ENCODE measurements at regions not wholly inside any gene's neighbourhood (a gene's known extent, or its start where the extent isn't known, plus 50 kb on each side); places are given as distances from the start of the nearest gene placed in this dataset.
A peak's percentile ranks its signal among the peaks of the same experiment; 100 is the strongest.
"Not testable (repeated sequence)": the region's sequence is repeated elsewhere in the genome, so short reads cannot be mapped to it uniquely, and the experiment has no call there.

DNA sequence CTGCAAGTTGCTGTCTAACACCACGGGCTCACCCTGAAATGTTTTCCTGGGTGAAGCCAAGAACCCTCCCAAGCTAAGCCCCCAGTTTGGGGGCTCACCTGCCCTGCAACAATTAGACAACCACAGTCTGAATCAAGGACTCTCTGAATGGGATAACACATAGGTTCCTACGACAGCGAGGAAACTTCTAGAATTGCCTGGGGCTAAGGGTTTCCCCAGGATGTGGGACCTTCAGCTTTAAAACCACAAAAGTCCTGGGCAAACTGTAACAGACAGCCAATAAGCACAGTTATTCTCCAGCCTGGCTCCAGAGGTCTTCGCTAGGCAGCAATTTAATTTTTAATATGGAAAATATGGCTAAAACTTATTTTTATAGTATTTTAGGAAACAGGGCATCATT lies 162.6 kb downstream of the PRKX start:
- no peak for DNase-seq

DNA sequence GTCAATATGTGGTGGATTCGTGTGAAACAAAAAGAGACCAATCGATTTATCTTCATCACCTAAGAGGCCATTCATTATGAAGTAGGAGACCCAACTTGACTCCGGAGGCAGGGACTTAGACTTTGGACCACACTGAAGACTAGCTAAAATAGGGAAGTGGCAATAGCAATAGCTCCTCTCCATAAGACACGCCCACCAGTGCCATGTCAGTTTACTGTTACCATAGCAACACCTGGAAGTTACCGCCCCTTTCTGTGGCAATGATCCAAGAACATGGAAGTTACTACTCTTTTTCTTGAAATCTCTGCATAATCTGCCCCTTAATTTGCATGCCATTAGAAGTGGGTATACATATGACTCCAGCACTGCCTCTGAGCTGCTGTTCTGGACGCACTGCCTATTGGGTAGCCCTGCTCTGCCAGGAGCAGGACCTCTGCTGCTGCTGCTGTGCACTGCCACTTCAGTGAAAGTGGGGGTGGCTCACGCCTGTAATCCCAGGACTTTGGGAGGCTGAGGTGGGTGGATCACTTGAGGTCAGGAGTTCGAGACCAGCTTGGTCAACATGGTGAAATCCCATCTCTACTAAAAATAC lies 163.2 kb downstream of the PRKX start:
- DNase-seq: peak in 1 of 2 experiments; percentile 2

DNA sequence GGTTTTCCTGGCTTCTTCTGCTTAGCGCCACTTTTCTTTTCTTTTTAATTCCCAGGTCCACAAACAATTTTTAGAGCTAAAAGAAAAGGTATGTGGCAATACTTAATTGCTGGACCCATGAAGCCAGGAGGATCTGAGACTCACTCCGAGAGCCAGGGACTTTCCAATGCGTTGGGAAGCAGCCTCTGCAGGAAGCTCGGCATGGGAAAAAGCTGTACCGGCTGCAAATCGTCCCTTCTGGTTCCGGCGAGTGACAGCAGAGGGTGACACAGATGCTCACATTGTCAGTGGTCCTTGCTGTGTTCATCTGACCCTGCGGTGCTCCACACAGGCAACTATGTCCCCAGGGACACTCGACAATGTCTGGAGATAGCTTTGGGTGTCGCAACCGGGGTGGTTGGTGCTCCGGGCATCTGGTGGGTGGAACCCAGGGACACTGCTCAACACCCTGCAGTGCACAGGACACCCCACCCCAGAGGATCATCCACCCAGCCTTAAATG lies 164.0 kb downstream of the PRKX start:
- peak in 1 of 2 experiments; percentile 12 for DNase-seq

DNA sequence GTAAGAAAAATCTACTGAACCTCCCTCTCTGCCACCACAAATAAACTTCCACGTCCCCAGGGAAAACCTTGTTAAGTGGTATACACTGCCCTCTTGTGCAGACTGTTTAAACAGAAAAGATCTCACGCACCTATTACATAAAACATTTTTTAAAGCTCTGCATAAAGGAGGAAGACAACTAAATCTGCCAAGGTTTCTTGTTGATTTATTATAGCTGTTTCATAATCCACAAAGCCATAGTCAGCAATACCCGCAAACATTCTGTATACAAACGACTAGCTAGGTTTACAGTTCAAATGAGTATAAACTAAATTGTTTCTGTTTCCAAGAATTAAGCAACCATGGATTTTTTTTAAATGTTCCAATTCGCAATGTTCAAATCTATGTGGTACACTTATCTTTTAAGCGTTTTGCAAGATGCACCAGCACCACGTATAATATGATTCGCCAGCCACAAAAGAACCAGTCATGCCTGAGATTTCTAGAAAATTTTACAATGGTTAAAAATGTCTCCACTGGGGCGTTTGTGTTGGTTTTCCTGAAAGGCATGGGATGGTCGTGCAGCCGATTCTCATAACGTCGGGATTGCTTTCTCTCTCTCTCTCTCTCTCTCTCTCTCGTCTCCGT lies 164.6 kb downstream of the PRKX start:
- peak in 1 of 2 experiments; percentile 37 for DNase-seq

DNA sequence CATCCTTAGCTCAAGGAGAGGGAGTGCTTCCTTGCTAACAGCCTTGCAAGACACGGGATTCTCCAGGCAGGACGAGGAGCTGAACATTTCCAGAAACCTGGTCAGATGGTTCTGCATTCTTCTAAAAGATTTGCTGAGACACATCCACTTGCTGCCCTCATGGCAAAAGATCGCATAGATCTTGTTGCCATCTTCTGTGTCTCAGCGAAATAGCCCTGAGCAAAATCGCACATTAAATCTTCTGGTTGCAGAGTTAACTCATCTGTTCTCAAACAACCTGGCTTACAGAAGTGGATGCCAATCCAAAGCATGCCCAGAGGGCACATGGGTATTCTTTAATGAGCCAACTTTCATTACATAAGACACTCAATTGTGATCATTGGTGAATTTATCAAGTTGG lies 167.5 kb downstream of the PRKX start:
- no peak for DNase-seq

DNA sequence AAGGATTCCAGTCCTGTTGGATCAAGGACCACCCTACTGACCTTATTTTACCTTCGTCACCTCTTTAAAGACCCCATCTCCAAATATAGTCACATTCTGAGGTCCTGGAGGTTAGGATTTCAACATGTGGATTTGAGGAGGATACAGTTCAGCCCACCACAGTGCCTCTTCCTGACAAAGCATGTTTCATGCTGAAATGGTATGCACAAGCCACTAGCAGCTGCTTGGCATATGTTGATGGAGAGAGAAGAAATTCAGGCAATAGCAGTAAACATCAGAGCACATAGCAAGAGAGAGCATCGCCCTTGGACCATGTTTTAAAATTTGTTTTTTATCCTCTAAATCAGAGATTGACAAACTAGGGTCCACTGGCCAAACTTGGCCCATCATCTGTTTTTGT lies 172.1 kb downstream of the PRKX start:
- no peak for DNase-seq

DNA sequence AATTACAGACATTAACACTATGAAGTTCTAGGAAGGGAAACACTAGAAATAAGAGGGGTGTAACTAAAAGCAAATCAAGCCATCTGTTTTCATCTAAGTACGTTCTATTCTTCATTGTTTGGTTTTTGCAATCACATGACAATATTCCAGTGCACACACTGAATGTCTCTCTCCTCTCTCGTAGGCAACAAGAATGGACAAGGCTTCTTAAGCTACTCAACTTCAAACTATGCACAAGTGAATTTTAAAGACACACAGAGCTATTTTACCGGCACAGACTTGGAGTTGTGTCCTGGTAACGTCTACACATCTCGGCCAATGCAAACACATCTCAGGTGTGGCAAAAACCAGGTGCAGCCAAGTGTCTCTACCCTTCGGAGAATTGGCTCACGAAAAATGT lies 173.3 kb downstream of the PRKX start:
- DNase-seq: no peak

DNA sequence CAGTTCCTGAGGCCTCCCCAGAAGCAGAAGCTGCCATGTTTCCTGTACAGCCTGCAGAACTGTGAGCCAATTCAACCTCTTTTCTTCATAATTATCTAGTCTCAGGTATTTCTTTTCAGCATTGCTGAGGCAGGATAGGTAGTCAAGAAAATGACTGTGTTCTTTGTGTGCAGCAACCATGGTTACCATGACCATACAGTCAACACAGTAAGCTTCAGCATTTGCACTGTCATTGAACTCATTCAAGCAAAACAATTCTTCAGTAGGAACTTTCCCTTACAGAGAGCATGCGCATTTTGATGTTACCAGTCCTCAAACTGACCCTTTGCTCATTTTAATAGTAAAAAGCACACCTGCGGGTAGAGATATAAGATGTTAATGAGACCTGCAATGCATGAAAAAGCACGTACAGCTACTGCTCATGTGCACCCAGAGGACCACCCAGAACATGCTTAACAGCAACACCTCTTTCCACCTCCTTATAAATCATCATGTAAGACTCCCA lies 180.8 kb downstream of the PRKX start:
- DNase-seq: no peak

DNA sequence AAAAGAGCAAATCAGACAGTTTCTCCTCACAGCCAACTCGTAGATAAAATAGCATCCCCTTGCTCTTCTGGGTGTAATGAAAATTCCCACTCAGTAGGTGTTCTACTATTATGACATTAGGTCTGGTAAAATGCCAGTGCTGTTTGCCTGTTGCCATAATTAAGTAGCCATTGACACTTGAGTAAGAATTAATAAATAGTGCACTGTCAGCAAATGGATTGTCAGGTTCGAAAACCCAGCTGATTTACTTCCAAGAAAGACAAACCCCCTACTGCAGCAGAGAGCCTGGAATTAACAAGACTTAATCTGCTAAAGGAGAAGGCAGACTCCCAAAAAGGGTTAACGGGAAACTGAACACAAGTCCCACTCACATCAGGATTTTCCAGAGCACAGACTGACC lies 182.0 kb downstream of the PRKX start:
- not testable (repeated sequence) for DNase-seq

DNA sequence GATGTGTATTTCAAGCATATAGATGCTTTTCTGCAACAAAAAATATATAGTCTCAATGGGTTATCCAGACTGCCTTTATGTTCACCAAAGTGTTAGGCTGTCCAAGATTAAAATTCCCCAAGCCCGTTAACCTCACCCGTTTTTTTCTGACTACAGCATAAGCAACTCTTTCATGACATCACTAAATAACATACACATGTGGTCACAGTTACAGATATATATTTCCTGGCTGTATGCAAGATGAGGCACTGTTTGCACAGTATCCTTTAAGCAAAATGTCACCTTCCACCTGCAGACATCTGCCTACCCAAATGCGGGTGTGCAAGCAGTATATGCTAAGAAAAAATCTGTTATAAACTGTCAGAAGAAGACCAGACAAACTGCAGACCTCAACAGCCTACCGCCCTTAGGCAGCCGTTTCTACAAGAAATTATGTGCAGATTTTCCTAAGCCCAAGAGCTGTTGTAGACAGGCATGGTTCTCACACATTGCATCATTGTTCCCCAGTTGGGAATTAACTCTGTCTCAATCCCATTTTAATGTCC lies 183.1 kb upstream of the MXRA5 start:
- no peak for DNase-seq

DNA sequence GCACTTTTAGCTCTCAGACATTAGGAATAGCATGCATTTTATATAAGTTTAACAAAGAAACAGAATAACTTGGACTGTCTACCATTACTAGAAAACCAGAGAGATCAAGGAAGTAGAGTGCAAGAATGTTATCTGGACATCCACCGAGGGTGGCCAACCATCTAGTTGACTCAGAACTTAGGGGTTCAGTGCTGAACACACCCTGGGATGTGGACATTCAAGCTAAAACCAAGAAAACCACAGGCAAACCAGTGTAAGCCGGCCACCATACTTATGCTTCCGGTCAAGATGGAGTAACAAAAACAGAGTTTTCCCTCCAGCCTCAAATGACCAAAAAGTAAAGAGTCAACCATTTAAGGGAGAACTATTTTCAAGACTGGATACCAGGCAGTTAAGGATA lies 181.4 kb upstream of the MXRA5 start:
- DNase-seq: no peak

DNA sequence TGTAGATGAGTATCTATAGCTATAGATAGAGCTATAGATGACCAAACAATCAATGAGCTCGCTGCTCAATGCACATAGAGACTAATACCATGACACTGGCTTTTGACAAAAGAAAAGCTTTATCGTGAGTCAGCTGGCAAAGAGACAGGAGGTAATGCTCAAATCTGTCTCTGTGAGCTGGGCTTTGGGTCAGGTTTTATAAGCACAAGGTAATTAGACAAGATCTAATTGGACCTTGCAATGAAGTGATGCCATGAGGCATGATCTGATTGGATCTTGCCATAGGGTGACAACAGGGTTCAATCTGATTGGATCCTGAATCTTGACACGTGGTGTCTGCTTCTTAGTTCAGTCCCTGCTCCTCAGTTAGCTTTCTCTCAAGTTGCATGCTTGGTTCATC lies 180.7 kb upstream of the MXRA5 start:
- DNase-seq: no peak

DNA sequence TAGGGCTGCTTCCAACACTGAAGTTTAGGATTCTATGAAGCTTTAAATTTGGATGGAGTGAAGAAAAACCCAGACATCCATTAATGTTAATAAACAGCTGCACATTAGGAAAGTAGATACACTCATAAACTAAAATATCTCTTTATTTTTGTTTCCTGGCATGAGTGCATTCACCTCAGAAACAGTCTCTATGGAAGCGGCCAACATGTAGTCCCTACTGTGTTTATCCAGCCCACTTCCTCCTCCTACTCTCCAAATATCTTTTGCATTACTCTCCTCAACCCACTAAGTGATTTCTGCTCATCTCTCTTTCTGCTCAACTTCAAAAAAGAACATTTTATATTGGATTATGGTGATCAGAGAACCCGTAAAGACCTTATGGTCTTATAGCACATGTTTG lies 180.3 kb upstream of the MXRA5 start:
- no peak for DNase-seq

DNA sequence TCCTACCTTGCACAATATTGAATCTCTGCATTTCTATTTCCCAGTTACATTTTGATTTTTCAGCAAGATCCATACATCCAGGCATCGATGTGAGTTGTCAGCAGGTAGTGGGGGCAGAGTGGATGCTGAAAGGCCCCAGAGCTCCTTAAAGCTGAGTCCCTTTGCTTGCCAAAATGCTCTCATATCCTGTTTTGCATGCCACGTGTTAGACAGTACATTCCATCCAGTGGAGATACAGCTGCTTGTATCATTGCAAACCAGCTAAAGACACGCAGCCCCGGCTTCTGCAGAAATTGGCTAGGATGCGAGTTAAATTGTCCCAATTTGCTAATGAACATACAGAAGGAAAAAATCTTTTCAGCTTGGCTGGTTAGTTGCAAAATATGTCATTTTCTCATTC lies 179.6 kb upstream of the MXRA5 start:
- DNase-seq: no peak

DNA sequence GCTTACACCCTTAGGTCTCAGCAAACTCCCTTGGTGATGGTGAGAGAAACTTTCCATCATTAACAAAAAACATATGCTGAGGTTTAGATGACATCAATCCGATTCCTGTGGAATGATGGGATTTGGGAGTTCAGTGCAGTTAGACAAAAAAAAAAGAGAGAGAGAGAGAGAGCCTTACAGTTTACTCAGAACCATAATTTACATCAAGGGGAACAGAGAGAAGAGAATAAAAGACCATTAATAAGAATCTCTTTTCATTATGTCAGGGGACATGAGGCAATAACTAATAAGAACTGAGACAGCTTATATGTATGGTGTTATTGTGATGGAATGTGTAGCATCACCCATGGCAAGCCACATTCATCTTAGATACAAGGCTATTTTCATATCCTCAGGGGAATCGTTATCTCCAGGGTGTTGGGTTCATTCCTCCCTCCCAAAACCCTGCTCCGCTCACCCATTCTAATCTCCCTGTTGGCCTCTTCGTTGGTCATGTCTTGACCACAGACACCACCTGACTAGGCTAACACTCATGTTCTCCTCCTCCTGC lies 175.7 kb upstream of the MXRA5 start:
- no peak for DNase-seq

DNA sequence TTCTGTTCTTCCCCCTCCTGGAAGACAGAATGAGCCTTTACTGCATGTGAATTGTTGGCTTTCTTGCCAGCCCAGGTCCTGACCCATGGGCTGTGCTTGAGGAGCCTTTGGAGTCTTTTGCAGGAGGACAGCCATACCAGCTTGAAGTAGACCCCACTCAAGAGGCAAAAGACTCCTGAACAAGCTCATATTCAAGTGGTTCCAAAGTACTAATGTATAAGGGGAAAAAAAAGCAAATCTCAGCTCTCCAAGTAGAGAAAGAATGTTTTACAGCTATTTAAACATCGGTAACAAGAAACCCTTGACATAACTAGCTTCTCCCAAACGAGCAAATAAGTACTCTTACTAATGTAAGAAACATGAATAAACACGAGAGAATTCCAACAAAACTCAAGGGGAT lies 174.9 kb upstream of the MXRA5 start:
- no peak for DNase-seq

DNA sequence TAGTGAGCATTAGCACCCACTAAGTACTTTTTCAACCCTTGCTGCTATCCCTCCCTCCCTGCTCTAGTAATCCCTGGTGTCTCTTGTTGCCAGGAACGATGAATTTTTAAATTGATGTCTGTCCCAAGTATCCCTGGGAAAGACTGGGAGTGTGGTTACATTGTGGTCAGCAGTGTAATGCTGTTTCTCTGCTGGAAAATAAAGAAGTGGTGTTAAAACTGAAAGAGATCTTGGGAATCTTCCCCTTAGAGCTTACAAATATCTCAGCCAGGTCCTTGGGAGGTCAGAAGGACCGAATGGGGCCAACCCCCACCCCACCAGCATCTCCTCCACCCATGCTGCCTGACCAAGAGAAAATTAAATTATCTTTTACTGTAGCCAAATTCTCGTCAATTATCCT lies 174.5 kb upstream of the MXRA5 start:
- no peak for DNase-seq

DNA sequence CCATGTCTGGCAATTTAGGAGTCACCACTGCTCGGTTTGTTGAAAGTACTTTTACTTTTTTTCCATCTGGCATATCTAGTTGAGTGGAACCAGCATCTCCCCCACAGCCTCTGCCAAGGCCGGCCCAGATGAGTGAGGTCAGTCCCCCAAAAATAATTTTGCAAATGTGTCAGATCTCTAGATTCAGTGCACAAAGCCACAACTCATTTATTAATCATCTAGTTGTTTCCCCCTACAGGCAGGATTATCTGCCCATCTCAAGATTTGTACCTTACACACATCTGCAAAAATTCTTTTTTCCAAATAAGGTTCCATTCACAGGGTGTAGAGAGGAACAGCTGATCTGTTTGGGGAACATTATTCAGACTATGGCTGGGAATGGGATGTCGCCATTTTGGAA lies 174.0 kb upstream of the MXRA5 start:
- no peak for DNase-seq

DNA sequence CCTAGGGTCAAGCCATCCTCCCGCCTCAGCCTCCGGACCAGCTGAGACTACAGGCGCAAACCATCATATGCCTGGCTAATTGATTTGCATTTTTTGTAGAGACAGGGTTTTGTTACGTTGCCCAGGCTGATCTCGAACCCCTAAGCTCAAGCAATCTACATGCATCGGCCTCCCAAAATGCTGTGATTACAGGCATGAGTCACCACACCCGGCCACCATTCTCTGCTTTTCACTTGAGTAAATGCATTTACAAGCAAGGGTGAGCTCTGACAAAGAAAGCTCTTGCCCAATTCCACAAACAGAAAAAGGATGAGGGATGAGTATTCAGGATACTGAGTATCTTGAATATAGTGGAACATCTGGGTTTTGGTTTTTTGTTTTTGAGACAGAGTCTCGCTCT lies 172.9 kb upstream of the MXRA5 start:
- DNase-seq: not testable (repeated sequence)

DNA sequence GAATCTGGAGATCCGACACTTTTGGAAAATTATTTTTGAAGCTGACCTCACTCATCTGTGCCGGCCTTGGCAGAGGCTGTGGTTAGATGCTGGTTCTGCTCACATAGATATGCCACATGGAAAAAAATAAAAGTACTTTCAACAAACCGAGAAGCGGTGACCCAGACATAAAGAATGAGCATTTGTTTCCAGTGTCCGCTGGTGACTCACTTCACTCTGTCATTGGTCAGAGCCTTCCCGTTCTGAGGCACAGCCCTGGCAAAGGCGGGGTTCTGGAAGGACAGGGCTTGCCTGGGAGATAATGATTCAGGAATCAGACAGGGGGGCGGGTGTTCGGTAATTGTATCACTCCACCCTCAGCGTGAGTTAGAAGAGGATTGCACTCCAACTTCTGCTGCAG lies 172.4 kb upstream of the MXRA5 start:
- DNase-seq: no peak

DNA sequence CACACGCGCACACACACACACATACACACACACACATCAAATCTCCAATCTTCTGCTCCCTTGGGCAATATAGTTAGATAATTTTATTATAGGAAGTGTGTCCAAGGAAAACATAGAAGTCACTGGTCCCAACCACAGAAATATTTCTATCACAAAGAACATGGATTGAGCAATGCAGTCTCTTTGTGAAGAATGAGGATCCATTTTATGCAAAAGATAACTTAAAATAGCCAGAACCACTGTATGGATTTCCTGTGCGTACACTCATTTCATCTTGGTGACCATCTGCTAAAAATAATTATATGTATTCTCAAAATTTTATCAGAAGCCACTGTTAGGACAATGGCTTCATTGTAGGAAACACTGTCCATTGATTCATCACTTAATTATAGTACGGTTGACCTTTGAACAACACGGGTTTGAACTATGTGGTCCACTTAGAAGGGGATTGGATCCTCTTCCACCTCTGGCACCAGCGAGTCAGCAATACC lies 169.6 kb upstream of the MXRA5 start:
- DNase-seq: no peak

DNA sequence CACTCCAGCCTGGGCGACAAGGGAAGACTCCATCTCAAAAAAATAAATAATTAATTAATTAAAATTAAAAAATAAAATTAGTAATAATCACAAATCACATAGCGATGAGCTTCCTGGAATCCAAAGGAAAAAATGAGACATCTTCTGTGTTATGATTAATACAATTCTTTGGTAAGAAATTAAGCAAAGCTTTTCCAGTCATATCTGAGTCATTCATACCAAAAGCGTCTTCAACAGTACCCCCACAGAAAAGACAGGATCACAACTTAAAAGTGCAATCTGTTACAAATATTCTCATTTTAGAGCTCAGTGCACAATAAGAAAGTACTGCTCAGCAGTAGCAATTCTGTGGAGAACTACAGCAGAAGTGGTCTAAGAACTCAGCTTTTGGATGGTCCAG lies 168.5 kb upstream of the MXRA5 start:
- no peak for DNase-seq

DNA sequence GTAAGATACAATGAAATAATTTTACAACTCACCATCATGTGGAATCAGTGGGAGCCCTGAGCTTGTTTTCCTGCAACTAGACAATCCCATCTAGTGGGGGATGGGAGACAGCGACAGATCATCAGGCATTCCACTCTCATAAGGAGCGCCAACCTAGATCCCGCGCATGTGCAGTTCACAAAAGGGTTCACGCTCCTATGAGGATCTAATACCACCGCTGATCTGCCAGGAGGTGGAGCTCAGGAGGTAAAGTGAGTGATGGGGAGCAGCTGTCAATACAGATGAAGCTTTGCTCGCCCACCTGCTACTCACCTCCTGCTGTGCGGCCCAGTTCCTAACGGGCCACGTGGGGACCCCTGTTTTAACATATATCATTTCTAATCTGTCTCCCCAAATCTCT lies 165.7 kb upstream of the MXRA5 start:
- peak; percentile 1 to 30 for DNase-seq

DNA sequence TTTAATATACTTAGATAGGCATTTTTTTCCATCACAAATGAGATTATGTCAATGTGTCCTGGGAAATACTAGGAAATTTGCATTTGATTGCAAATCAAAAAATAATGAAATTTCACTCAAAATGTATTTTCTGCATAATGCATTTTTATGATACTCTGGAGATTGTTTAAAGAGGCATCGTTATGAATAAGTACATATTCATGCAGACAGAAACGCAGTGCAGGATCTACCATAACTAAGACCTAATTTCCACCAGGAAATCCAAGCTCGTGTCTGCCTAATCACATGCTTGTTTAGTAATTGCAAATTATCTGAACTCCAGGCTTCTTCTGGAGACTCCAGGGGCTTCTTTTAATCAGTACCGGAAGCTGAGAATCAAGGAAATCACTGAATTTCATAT lies 163.5 kb upstream of the MXRA5 start:
- no peak for DNase-seq

All from NCI-H1930 (cell line).